HT1080 (cell line): ENCODE measurements at regions not wholly inside any gene's neighbourhood (a gene's known extent, or its start where the extent isn't known, plus 50 kb on each side); places are given as distances from the start of the nearest gene placed in this dataset.

Experiments used
- DNase-seq: peaks from one replicate; pipeline ENCODE4 v3.0.0-alpha.2; 2015; ENCODE audit warnings: low read depth

GRCh38 chr15:61743345-61743909 lies 316.8 kb downstream of the VPS13C start:
- no peak for DNase-seq

- no peak for DNase-seq
Observed at GRCh38 chr15:61742591-61742990, 317.7 kb downstream of the VPS13C start.

GRCh38 chr15:61736790-61737189 lies 323.5 kb downstream of the VPS13C start:
- DNase-seq: no peak

- DNase-seq: no peak
Observed at GRCh38 chr15:61731099-61731498, 329.1 kb downstream of the VPS13C start.

- DNase-seq: no peak
Observed at GRCh38 chr15:61729646-61730045, 330.6 kb downstream of the VPS13C start.

GRCh38 chr15:61726166-61726565 lies 334.1 kb downstream of the VPS13C start:
- no peak for DNase-seq

GRCh38 chr15:61725251-61725650 lies 335.0 kb downstream of the VPS13C start:
- DNase-seq: no peak

- no peak for DNase-seq
Observed at GRCh38 chr15:61724251-61724939, 335.9 kb downstream of the VPS13C start.

- DNase-seq: no peak
Observed at GRCh38 chr15:61721418-61721817, 338.8 kb downstream of the VPS13C start.

GRCh38 chr15:61720197-61720704 lies 340.0 kb downstream of the VPS13C start:
- DNase-seq: no peak

- peak; percentile 4 for DNase-seq
Observed at GRCh38 chr15:61715082-61715481, 345.2 kb downstream of the VPS13C start.

GRCh38 chr15:61712129-61712759 lies 348.0 kb downstream of the VPS13C start:
- DNase-seq: no peak

- DNase-seq: no peak
Observed at GRCh38 chr15:61702224-61703020, 357.8 kb downstream of the VPS13C start.

GRCh38 chr15:61701455-61701854 lies 358.8 kb downstream of the VPS13C start:
- no peak for DNase-seq

GRCh38 chr15:61700803-61701202 lies 359.4 kb downstream of the VPS13C start:
- DNase-seq: no peak

- DNase-seq: no peak
Observed at GRCh38 chr15:61697796-61698195, 362.5 kb downstream of the VPS13C start.

GRCh38 chr15:61689067-61689466 lies 371.2 kb downstream of the VPS13C start:
- no peak for DNase-seq

GRCh38 chr15:61687651-61688050 lies 372.6 kb downstream of the VPS13C start:
- no peak for DNase-seq

- DNase-seq: no peak
Observed at GRCh38 chr15:61687124-61687523, 373.1 kb downstream of the VPS13C start.

GRCh38 chr15:61685971-61686370 lies 374.3 kb downstream of the VPS13C start:
- DNase-seq: no peak

GRCh38 chr15:61685534-61685933 lies 374.7 kb downstream of the VPS13C start:
- no peak for DNase-seq
